ENCODE measurements at regions not wholly inside any gene's neighbourhood (a gene's known extent, or its start where the extent isn't known, plus 50 kb on each side); places are given as distances from the start of the nearest gene placed in this dataset.
A peak's percentile ranks its signal among the peaks of the same experiment; 100 is the strongest.

GRCh38 chr10:120286280-120286679 lies 170.7 kb upstream of the PLPP4 start:
- no peaks in the 10 kb centered on the region for H4K20me1 ChIP-seq (ENCODE audit: control insufficient read depth, insufficient read depth, insufficient read length)
- H3K27me3 Mint-ChIP-seq (ENCODE audit: low read depth): no peaks in the 10 kb centered on the region

More at GRCh38 chr10:120286280-120286679, 170.7 kb upstream of the PLPP4 start:
- no peak for DNase-seq
- Histone ChIP-seq H4K8ac (replicated peaks; ENCODE audit: insufficient read length, low read depth, low read length) (no peak overlapping the region), H3K9ac (ENCODE audit: extremely low read depth, insufficient read length, low read length) (no peak overlapping the region), H3K18ac (ENCODE audit: insufficient read length, low read depth, low read length) (peak overlapping the region; percentile 29), H3K23ac (ENCODE audit: insufficient read length, low read depth, low read length) (no peak overlapping the region), H3K23me2 (ENCODE audit: insufficient read length, low read depth, low read length, poor library complexity, severe bottlenecking) (no peaks in the 10 kb centered on the region), H3T11ph (ENCODE audit: low read length) (no peak overlapping the region), H2BK15ac (ENCODE audit: low read depth, low read length) (no peak overlapping the region), H2BK120ac (ENCODE audit: low read depth, low read length, poor library complexity, severe bottlenecking) (no peak overlapping the region), H3K79me1 (ENCODE audit: insufficient read depth, low read depth, low read length, poor library complexity, severe bottlenecking) (no peaks in the 10 kb centered on the region), H4K5ac (ENCODE audit: insufficient read length, low read depth, low read length) (no peak overlapping the region), H2BK20ac (ENCODE audit: low read depth, low read length, poor library complexity, severe bottlenecking) (no peak overlapping the region), H3K79me2 (ENCODE audit: insufficient read depth, low read length) (no peaks in the 10 kb centered on the region), H3K27ac (ENCODE audit: insufficient read length, low read depth, low read length) (no peak overlapping the region), H3K4ac (ENCODE audit: low read depth, low read length) (no peak overlapping the region), H3K27me3 (ENCODE audit: insufficient read depth, low read length) (no peaks in the 10 kb centered on the region), H3K56ac (ENCODE audit: insufficient read length, low read depth, low read length) (no peak overlapping the region), H3K4me1 (ENCODE audit: insufficient read depth, low read length) (no peaks in the 10 kb centered on the region), H2BK12ac (ENCODE audit: insufficient read length, low read depth, low read length) (no peak overlapping the region), H2AK5ac (ENCODE audit: insufficient read length, low read length) (no peak overlapping the region), H2AFZ (ENCODE audit: low read length) (no peak overlapping the region), H3K4me2 (ENCODE audit: insufficient read depth, insufficient read length, low read length) (no peak overlapping the region), H2BK5ac (ENCODE audit: insufficient read length, low read length) (no peak overlapping the region), H3K14ac (ENCODE audit: insufficient read depth, low read length) (no peak overlapping the region), H4K91ac (ENCODE audit: insufficient read length, low read depth, low read length) (no peak overlapping the region), H3K9me3 (ENCODE audit: control insufficient read depth, low read depth, low read length) (no peaks in the 10 kb centered on the region)
- Mint-ChIP-seq H3K9me3 (peaks cover 0 to 1% of the 10 kb centered on the region in 2 experiments; a peak in 1 of 5 replicates), H3K4me1 (no peaks in the 10 kb centered on the region), H3K27ac (no peak overlapping the region), H3K36me3 (ENCODE audit: insufficient read depth in 1 of 3, low read depth in 3 of 3) (no peaks in the 10 kb centered on the region; a peak in 1 of 7 replicates), H3K4me3 (no peak overlapping the region)
- TF ChIP-seq CTCF (conservative IDR thresholded peaks at IDR 0.05): no peak
- WGBS (ENCODE audit: extremely low coverage, insufficient read length, low lambda C conversion rate): no CpG with 5 or more reads among the region's 3 CpGs

Measured in H9 (cell line).